ENCODE measurements at regions not wholly inside any gene's neighbourhood (a gene's known extent, or its start where the extent isn't known, plus 50 kb on each side); places are given as distances from the start of the nearest gene placed in this dataset.

- in situ Hi-C loops (cut with MboI) (no loop called here), intact Hi-C loops (cut with micrococcal nuclease) (no loop called here)
- WGBS (ENCODE audit: insufficient coverage, low coverage, missing lambda C conversion rate), result 55% methylated on average over 5 of the region's 5 CpGs
- no peaks in the 10 kb centered on the region for H3K36me3 ChIP-seq (ENCODE audit: control insufficient read depth, insufficient read depth, low read length)
- no peaks in the 10 kb centered on the region for H3K27me3 ChIP-seq (ENCODE audit: control insufficient read depth in 2 of 2, insufficient read depth in 2 of 2, low read length in 2 of 2)
- FAIRE-seq (no peak), DNase-seq (ENCODE audit: extremely low read depth in 1 of 4, low spot score in 3 of 4) (no peak), ATAC-seq (no peak)
- no peak overlapping the region for H3K9ac ChIP-seq (ENCODE audit: insufficient read depth in 1 of 2, low read depth in 2 of 2, low read length in 2 of 2)
- CTCF ChIA-PET (ENCODE audit: low intra/inter-chr PET ratio), result no interaction called here
- no peak overlapping the region for H3K4me3 ChIP-seq
- POLR2A ChIA-PET, result no interaction called here
- no peaks in the 10 kb centered on the region; the same call in 1 of the 2 replicates for H3K9me3 ChIP-seq (replicated peaks; ENCODE audit: control insufficient read depth, insufficient read depth, low read depth, low read length)
- H4K20me1 ChIP-seq (replicated peaks; ENCODE audit: control insufficient read depth, insufficient read depth, low read length), result no peaks in the 10 kb centered on the region
- H3K79me2 ChIP-seq (ENCODE audit: control insufficient read depth, insufficient read depth, low read length), result no peaks in the 10 kb centered on the region
- no TSS peak for BruUV-seq (replicated peaks)
- no peak overlapping the region for H2AFZ ChIP-seq (ENCODE audit: low read depth, low read length)
- no peaks in the 10 kb centered on the region for H3K9me1 ChIP-seq (ENCODE audit: control insufficient read depth, insufficient read depth, low read length)
- no peaks in the 10 kb centered on the region for H3K4me1 ChIP-seq (replicated peaks in 1 of 2; ENCODE audit: control insufficient read depth in 2 of 2, insufficient read depth in 2 of 2, low read length in 2 of 2)
- TF ChIP-seq EHMT2 (IDR thresholded peaks at IDR 0.05) (no peak), SRSF1 (IDR thresholded peaks at IDR 0.05; ENCODE audit: low read depth, low read length) (no peak)
- no peak overlapping the region for H3K4me2 ChIP-seq (ENCODE audit: insufficient read depth, low read length)
- no peak overlapping the region for H3K27ac ChIP-seq (ENCODE audit: extremely low read depth, low read depth, low read length)
These were observed 215.2 kb upstream of the BCHE start for GRCh38 chr3:166052440-166052839.

- Histone ChIP-seq H3K27ac (ENCODE audit: extremely low read depth, low read depth, low read length) (no peak overlapping the region), H2AFZ (ENCODE audit: low read depth, low read length) (no peak overlapping the region), H3K9ac (ENCODE audit: insufficient read depth in 1 of 2, low read depth in 2 of 2, low read length in 2 of 2) (no peak overlapping the region), H3K9me3 (replicated peaks; ENCODE audit: control insufficient read depth, insufficient read depth, low read depth, low read length) (no peaks in the 10 kb centered on the region), H3K4me2 (ENCODE audit: insufficient read depth, low read length) (no peak overlapping the region), H3K79me2 (ENCODE audit: control insufficient read depth, insufficient read depth, low read length) (no peaks in the 10 kb centered on the region), H3K36me3 (ENCODE audit: control insufficient read depth, insufficient read depth, low read length) (no peaks in the 10 kb centered on the region), H3K9me1 (ENCODE audit: control insufficient read depth, insufficient read depth, low read length) (no peaks in the 10 kb centered on the region), H3K4me1 (replicated peaks in 1 of 2; ENCODE audit: control insufficient read depth in 2 of 2, insufficient read depth in 2 of 2, low read length in 2 of 2) (no peaks in the 10 kb centered on the region), H3K4me3 (no peak overlapping the region), H3K27me3 (ENCODE audit: control insufficient read depth in 2 of 2, insufficient read depth in 2 of 2, low read length in 2 of 2) (no peaks in the 10 kb centered on the region), H4K20me1 (replicated peaks; ENCODE audit: control insufficient read depth, insufficient read depth, low read length) (no peaks in the 10 kb centered on the region)
- intact Hi-C loops (cut with micrococcal nuclease), result no loop called here
- in situ Hi-C loops (cut with MboI), result no loop called here
- CTCF ChIA-PET (ENCODE audit: low intra/inter-chr PET ratio), result no interaction called here
- 10% methylated on average over 3 of the region's 3 CpGs for WGBS (ENCODE audit: insufficient coverage, low coverage, missing lambda C conversion rate)
- no peak for DNase-seq (ENCODE audit: extremely low read depth in 1 of 4, low spot score in 3 of 4)
- no TSS peak for BruUV-seq (replicated peaks)
- POLR2A ChIA-PET, result no interaction called here
- no peak for FAIRE-seq
- ATAC-seq, result no peak
- no peak for TF ChIP-seq PURB (CRISPR knock-in tag; IDR thresholded peaks at IDR 0.05; ENCODE audit: low read depth)
These were observed 192.3 kb upstream of the BCHE start for GRCh38 chr3:166029507-166029906.

All from K562 (cell line).